CD14-positive monocyte (primary cell): ENCODE measurements at regions not wholly inside any gene's neighbourhood (a gene's known extent, or its start where the extent isn't known, plus 50 kb on each side); places are given as distances from the start of the nearest gene placed in this dataset.

Experiments
- DNase-seq, 3 donors: peaks; one replicate each; pipeline ENCODE4 v3.0.0-alpha.2; 2011 to 2022
- H2AFZ ChIP-seq: 2 replicates; pipeline ENCODE4 v1.6.0; 2012; ENCODE audit warnings: mild to moderate bottlenecking, low read depth, low read length, inconsistent platforms; ENCODE audit not compliant: insufficient read depth, poor library complexity, severe bottlenecking
- H3K27ac ChIP-seq, 2 donors: 1 replicate in 1 of 2; 2 replicates in 1 of 2; pipeline ENCODE4 v1.5.1; 2012 to 2013; ENCODE audit warnings: low read length in 2 of 2, control low read depth in 1 of 2, inconsistent platforms in 1 of 2, low read depth in 1 of 2, mild to moderate bottlenecking in 1 of 2
- H3K27me3 ChIP-seq, 2 donors: one replicate each; pipeline versions ENCODE4 v1.6.0 to v1.6.1; 2011 to 2013; ENCODE audit warnings: low read length in 2 of 2; ENCODE audit not compliant: control insufficient read depth in 2 of 2, insufficient read depth in 2 of 2
- H3K36me3 ChIP-seq, 2 donors: replicated peaks in 1 of 2; 1 replicate in 1 of 2; 2 replicates in 1 of 2; pipeline versions ENCODE4 v1.5.1 to v1.6.1; 2012 to 2013; ENCODE audit warnings: low read length in 2 of 2, control low read depth in 1 of 2, inconsistent platforms in 1 of 2, mild to moderate bottlenecking in 1 of 2; ENCODE audit not compliant: insufficient read depth in 2 of 2, control insufficient read depth in 1 of 2
- H3K4me1 ChIP-seq, 2 donors: 1 replicate in 1 of 2; 2 replicates in 1 of 2; pipeline versions ENCODE4 v1.5.1 to v1.6.1; 2012 to 2013; ENCODE audit warnings: low read length in 2 of 2, control low read depth in 1 of 2, inconsistent platforms in 1 of 2, mild to moderate bottlenecking in 1 of 2, moderate library complexity in 1 of 2; ENCODE audit not compliant: insufficient read depth in 2 of 2, control insufficient read depth in 1 of 2
- H3K4me2 ChIP-seq: replicated peaks from 2 replicates; pipeline ENCODE3; 2012; ENCODE audit warnings: low read length, moderate library complexity, mild to moderate bottlenecking; ENCODE audit not compliant: poor library complexity, severe bottlenecking; ENCODE audit errors: extremely low read depth
- H3K4me3 ChIP-seq, 3 experiments: fragments of 200-600 bp in 1 of 3; sonication (generic) in 1 of 3; replicated peaks in 1 of 3; 1 replicate in 2 of 3; 2 replicates in 1 of 3; pipeline ENCODE4 v1.5.1; 2011 to 2013; ENCODE audit warnings: low read length in 3 of 3, mild to moderate bottlenecking in 3 of 3, control low read depth in 2 of 3, low read depth in 2 of 3, inconsistent platforms in 1 of 3, moderate library complexity in 1 of 3
- H3K79me2 ChIP-seq: 2 replicates; pipeline ENCODE4 v1.6.0; 2012; ENCODE audit warnings: mild to moderate bottlenecking, control low read depth, inconsistent platforms, low read length, moderate library complexity; ENCODE audit not compliant: insufficient read depth
- H3K9ac ChIP-seq: 2 replicates; pipeline ENCODE4 v1.6.0; 2017; ENCODE audit warnings: low read length, mild to moderate bottlenecking; ENCODE audit not compliant: insufficient read depth, poor library complexity, severe bottlenecking
- H3K9me3 ChIP-seq, 2 donors: replicated peaks in 1 of 2; 1 replicate in 1 of 2; 2 replicates in 1 of 2; pipeline versions ENCODE4 v1.5.1 to v1.6.1; 2012 to 2013; ENCODE audit warnings: low read length in 2 of 2, control low read depth in 1 of 2; ENCODE audit not compliant: control insufficient read depth in 1 of 2, insufficient read depth in 1 of 2
- H4K20me1 ChIP-seq: 2 replicates; pipeline ENCODE4 v1.6.0; 2012; ENCODE audit warnings: mild to moderate bottlenecking, low read length, control low read depth, moderate library complexity; ENCODE audit not compliant: insufficient read depth
- H3K27ac Mint-ChIP-seq, 7 donors: one replicate each; pipeline ENCODE4 v1.8.0; 2020; ENCODE audit warnings: mild to moderate bottlenecking in 7 of 7, mixed read lengths in 7 of 7, moderate library complexity in 6 of 7, inconsistent platforms in 2 of 7
- H3K27me3 Mint-ChIP-seq, 3 donors: one replicate each; pipeline ENCODE4 v1.8.0; 2021 to 2022; ENCODE audit warnings: low read depth in 3 of 3, mild to moderate bottlenecking in 3 of 3, mixed read lengths in 3 of 3, moderate library complexity in 3 of 3, inconsistent platforms in 1 of 3
- H3K36me3 Mint-ChIP-seq, 2 donors: one replicate each; pipeline ENCODE4 v1.8.0; 2020; ENCODE audit warnings: mixed read lengths in 2 of 2, inconsistent platforms in 1 of 2, mild to moderate bottlenecking in 1 of 2
- H3K4me1 Mint-ChIP-seq: one replicate; pipeline ENCODE4 v1.8.0; 2020; ENCODE audit warnings: mild to moderate bottlenecking, mixed read lengths
- H3K4me3 Mint-ChIP-seq, 2 donors: one replicate each; pipeline ENCODE4 v1.8.0; 2020; ENCODE audit warnings: mild to moderate bottlenecking in 2 of 2, mixed read lengths in 2 of 2, moderate library complexity in 1 of 2
- H3K9me3 Mint-ChIP-seq, 7 donors: one replicate each; pipeline ENCODE4 v1.8.0; 2020 to 2022; ENCODE audit warnings: mixed read lengths in 7 of 7, mild to moderate bottlenecking in 6 of 7, moderate library complexity in 6 of 7, inconsistent platforms in 2 of 7
- WGBS: methylation state at CpG from one replicate; pipeline ENCODE4 v1.1.5; 2013; ENCODE audit warnings: missing lambda C conversion rate; ENCODE audit not compliant: insufficient coverage; 5-methylcytosine and 5-hydroxymethylcytosine counted together
- intact Hi-C, 2 donors: fragments of 100-400 bp; cut with micrococcal nuclease; formaldehyde crosslinking; loops; one replicate each; pipeline versions ENCODE4 v1.15.0 to v1.15.1; 2023
- TF ChIP-seq, protein P1 (sequence below): fragments of 200-600 bp; IDR thresholded peaks from one replicate; pipeline ENCODE4 v1.8.0; 2022; ENCODE audit warnings: antibody characterized with exemption, mild to moderate bottlenecking

DNA sequence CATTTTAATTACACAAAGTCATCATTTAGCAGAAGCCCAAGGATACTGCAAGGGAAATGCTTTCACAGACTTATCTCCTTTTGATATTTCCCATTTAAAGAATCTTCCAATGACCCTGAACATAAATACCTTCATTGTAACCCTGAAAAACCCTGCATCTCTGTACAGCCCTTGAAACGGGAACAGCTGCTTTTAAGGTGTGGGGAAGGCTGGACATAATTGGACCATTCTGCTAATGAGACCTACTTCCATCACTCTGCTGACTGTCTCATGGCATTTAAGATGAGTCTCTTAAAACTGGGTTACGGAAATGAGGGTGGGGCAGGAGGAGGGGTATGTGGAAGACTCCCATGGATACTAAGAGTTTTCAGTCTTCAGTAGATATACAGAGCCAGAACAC lies 485.8 kb downstream of the BRINP1 start:
- Mint-ChIP-seq H3K4me1 (no peaks in the 10 kb centered on the region), H3K27me3 (peaks cover 0 to 2% (median 0%) of the 10 kb centered on the region in 3 donors), H3K9me3 (peaks cover 0 to 5% (median 0%) of the 10 kb centered on the region in 7 donors), H3K27ac (no peak overlapping the region), H3K36me3 (no peaks in the 10 kb centered on the region), H3K4me3 (no peak overlapping the region)
- Histone ChIP-seq H3K36me3 (no peaks in the 10 kb centered on the region), H3K27ac (no peak overlapping the region), H3K4me3 (no peak overlapping the region), H2AFZ (no peak overlapping the region), H4K20me1 (no peaks in the 10 kb centered on the region), H3K4me1 (no peaks in the 10 kb centered on the region), H3K9ac (no peak overlapping the region), H3K9me3 (no peaks in the 10 kb centered on the region), H3K79me2 (no peaks in the 10 kb centered on the region), H3K4me2 (no peak overlapping the region), H3K27me3 (no peaks in the 10 kb centered on the region)
- DNase-seq: no peak
- WGBS: 83% methylated on average over 1 of the region's 2 CpGs
- intact Hi-C loops: no loop called here
- TF ChIP-seq, protein P1, sequence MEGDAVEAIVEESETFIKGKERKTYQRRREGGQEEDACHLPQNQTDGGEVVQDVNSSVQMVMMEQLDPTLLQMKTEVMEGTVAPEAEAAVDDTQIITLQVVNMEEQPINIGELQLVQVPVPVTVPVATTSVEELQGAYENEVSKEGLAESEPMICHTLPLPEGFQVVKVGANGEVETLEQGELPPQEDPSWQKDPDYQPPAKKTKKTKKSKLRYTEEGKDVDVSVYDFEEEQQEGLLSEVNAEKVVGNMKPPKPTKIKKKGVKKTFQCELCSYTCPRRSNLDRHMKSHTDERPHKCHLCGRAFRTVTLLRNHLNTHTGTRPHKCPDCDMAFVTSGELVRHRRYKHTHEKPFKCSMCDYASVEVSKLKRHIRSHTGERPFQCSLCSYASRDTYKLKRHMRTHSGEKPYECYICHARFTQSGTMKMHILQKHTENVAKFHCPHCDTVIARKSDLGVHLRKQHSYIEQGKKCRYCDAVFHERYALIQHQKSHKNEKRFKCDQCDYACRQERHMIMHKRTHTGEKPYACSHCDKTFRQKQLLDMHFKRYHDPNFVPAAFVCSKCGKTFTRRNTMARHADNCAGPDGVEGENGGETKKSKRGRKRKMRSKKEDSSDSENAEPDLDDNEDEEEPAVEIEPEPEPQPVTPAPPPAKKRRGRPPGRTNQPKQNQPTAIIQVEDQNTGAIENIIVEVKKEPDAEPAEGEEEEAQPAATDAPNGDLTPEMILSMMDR: no peak

DNA sequence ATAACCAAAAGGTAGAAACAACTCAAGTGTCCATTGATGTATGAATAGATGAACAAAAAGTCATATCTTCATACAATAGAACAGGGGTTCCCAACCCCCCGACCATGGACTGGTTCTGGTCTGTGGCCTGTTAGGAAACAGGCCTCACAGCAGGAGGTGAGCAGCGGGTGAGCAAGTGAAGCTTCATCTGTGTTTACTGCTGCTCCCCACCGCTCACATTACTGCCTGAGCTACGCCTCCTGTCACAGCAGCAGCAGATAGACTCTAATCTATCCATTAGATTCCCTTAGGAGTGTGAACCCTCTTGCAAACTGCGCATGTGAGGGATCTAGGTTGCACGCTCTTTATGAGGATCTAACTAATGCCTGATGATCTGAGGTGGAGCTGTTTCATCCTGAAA lies 478.0 kb downstream of the BRINP1 start:
- Histone ChIP-seq H3K79me2 (no peaks in the 10 kb centered on the region), H2AFZ (no peak overlapping the region), H3K4me1 (no peaks in the 10 kb centered on the region), H3K27me3 (no peaks in the 10 kb centered on the region), H4K20me1 (no peaks in the 10 kb centered on the region), H3K4me3 (no peak overlapping the region), H3K36me3 (no peaks in the 10 kb centered on the region), H3K4me2 (no peak overlapping the region), H3K9me3 (peaks cover 0 to 7% of the 10 kb centered on the region in 2 donors), H3K9ac (no peak overlapping the region), H3K27ac (no peak overlapping the region)
- TF ChIP-seq, protein P1: no peak
- peaks cover 0 to 3% (median 2%) of the 10 kb centered on the region in 3 donors for H3K27me3 Mint-ChIP-seq
- intact Hi-C loops: no loop called here
- H3K9me3 Mint-ChIP-seq: peaks cover 0 to 11% (median 7%) of the 10 kb centered on the region in 7 donors
- H3K4me1 Mint-ChIP-seq: no peaks in the 10 kb centered on the region
- no peak for DNase-seq
- H3K4me3 Mint-ChIP-seq: no peak overlapping the region
- 75% methylated on average over 2 of the region's 6 CpGs for WGBS
- no peaks in the 10 kb centered on the region for H3K36me3 Mint-ChIP-seq
- H3K27ac Mint-ChIP-seq: no peak overlapping the region
